ENCODE measurements at regions not wholly inside any gene's neighbourhood (a gene's known extent, or its start where the extent isn't known, plus 50 kb on each side); places are given as distances from the start of the nearest gene placed in this dataset.

GRCh38 chr4:1538941-1539772, 132.9 kb upstream of the NKX1-1 start:
- intact Hi-C loops (cut with micrococcal nuclease) (no loop called here), in situ Hi-C loops (cut with MboI) (no loop called here)
- no TSS peak for BruUV-seq (replicated peaks)
- Histone ChIP-seq H4K20me1 (replicated peaks; ENCODE audit: control insufficient read depth, insufficient read depth, low read length) (peaks cover 6% of the 10 kb centered on the region; the same call in 1 of the 2 replicates), H3K9me1 (ENCODE audit: control insufficient read depth, insufficient read depth, low read length) (no peaks in the 10 kb centered on the region), H3K27me3 (ENCODE audit: control insufficient read depth in 2 of 2, insufficient read depth in 2 of 2, low read length in 2 of 2) (peaks cover 41 to 83% of the 10 kb centered on the region in 2 experiments; a peak in 4 of 5 replicates), H3K4me1 (replicated peaks in 1 of 2; ENCODE audit: control insufficient read depth in 2 of 2, insufficient read depth in 2 of 2, low read length in 2 of 2) (peaks cover 3 to 63% of the 10 kb centered on the region in 2 experiments; a peak in 4 of 5 replicates), H3K79me2 (ENCODE audit: control insufficient read depth, insufficient read depth, low read length) (no peaks in the 10 kb centered on the region), H3K9ac (ENCODE audit: insufficient read depth in 1 of 2, low read depth in 2 of 2, low read length in 2 of 2) (no peak overlapping the region), H3K9me3 (replicated peaks; ENCODE audit: control insufficient read depth, insufficient read depth, low read depth, low read length) (no peaks in the 10 kb centered on the region), H3K4me3 (no peak overlapping the region), H3K36me3 (ENCODE audit: control insufficient read depth, insufficient read depth, low read length) (no peaks in the 10 kb centered on the region), H3K4me2 (ENCODE audit: insufficient read depth, low read length) (no peak overlapping the region), H3K27ac (ENCODE audit: extremely low read depth, low read depth, low read length) (no peak overlapping the region), H2AFZ (ENCODE audit: low read depth, low read length) (no peak overlapping the region)
- no peak for ATAC-seq
- WGBS (ENCODE audit: insufficient coverage, low coverage, missing lambda C conversion rate) = 26% methylated on average over 23 of the region's 23 CpGs
- ChIA-PET POLR2A (interaction anchor here (0.6 to 1.2 kb wide), 2 partner anchors 33 to 374 kb away, joined by 3 read pairs; no protein-coding TSS in a partner anchor), CTCF (ENCODE audit: low intra/inter-chr PET ratio) (no interaction called here)
- DNase-seq (ENCODE audit: extremely low read depth in 1 of 4, low spot score in 3 of 4) = no peak
- no peak for FAIRE-seq
- TF ChIP-seq ZNF121 (CRISPR knock-in tag; conservative IDR thresholded peaks at IDR 0.05) (no peak), CTBP1 (IDR thresholded peaks at IDR 0.05; ENCODE audit: borderline replicate concordance) (no peak), RFX1 (IDR thresholded peaks at IDR 0.05) (no peak), POLR2H (tag; IDR thresholded peaks at IDR 0.05; ENCODE audit: low read depth) (no peak), POLR3A (IDR thresholded peaks at IDR 0.05; ENCODE audit: borderline replicate concordance, extremely low read depth, insufficient read depth, insufficient read length) (no peak), ZBTB33 (CRISPR knock-in tag; IDR thresholded peaks at IDR 0.05) (no peak), SMAD2 (IDR thresholded peaks at IDR 0.05; ENCODE audit: low read depth, low read length) (no peak), MYC (IDR thresholded peaks at IDR 0.05; ENCODE audit: low read depth, low read length) (no peak), MYC (CRISPR knock-in tag; IDR thresholded peaks at IDR 0.05; ENCODE audit: borderline replicate concordance, low read depth) (no peak), CEBPB (tag; IDR thresholded peaks at IDR 0.05) (no peak), ZNF436 (CRISPR knock-in tag; IDR thresholded peaks at IDR 0.05) (no peak), RBBP5 (IDR thresholded peaks at IDR 0.05; ENCODE audit: borderline replicate concordance, insufficient read depth, low read length, poor library complexity, severe bottlenecking) (no peak), TSC22D4 (tag; IDR thresholded peaks at IDR 0.05) (no peak), HDAC8 (tag; IDR thresholded peaks at IDR 0.05) (no peak), BRD9 (IDR thresholded peaks at IDR 0.05; ENCODE audit: low read depth, partially characterized antibody) (no peak), SNRNP70 (optimal IDR thresholded peaks at IDR 0.05; ENCODE audit: low read depth, low read length) (no peak), KLF13 (tag; IDR thresholded peaks at IDR 0.05; ENCODE audit: borderline replicate concordance, low read depth) (no peak), NR2F6 (CRISPR knock-in tag; IDR thresholded peaks at IDR 0.05) (no peak), RFX7 (CRISPR knock-in tag; IDR thresholded peaks at IDR 0.05) (no peak)

Measured in K562 (cell line).